GM19463 (cell line): ENCODE measurements at regions not wholly inside any gene's neighbourhood (a gene's known extent, or its start where the extent isn't known, plus 50 kb on each side); places are given as distances from the start of the nearest gene placed in this dataset.
"Not testable (repeated sequence)": the region's sequence is repeated elsewhere in the genome, so short reads cannot be mapped to it uniquely, and the experiment has no call there.

ENCODE experiments used
- ATAC-seq: cut with Tn5 transposase; IDR thresholded peaks from one replicate; pipeline ENCODE4 v1.9.1; 2021; ENCODE audit warnings: mild to moderate bottlenecking, moderate library complexity; ENCODE audit not compliant: unreplicated experiment

- ATAC-seq = no peak
Observed at GRCh38 chr6:14582749-14583148, 465.2 kb downstream of the CD83 start.

- ATAC-seq = no peak
Observed at GRCh38 chr6:14583826-14584225, 466.3 kb downstream of the CD83 start.

GRCh38 chr6:14584450-14584849 lies 466.9 kb downstream of the CD83 start:
- ATAC-seq = no peak

DNA sequence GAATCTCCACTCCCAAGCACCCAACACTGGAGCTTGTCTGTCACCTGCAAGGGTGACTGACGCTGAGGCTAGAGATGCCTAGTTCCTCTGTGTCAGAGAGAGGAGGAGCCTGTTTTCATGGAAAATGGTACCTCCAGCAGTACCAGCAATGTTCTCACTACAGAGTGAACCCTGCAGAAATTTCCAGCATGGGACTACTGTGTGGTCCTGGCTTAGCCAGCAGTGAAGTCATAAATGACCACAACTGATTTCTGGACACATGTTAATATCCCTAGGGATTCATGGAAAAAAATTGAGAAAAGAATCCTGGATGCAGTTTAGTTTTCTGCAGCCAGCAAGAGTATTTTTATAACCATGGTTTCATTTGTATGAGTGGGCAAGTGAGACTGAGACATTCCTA lies 468.1 kb downstream of the CD83 start:
- no peak for ATAC-seq

- ATAC-seq = no peak
Observed at GRCh38 chr6:14589175-14589574, 471.6 kb downstream of the CD83 start.

DNA sequence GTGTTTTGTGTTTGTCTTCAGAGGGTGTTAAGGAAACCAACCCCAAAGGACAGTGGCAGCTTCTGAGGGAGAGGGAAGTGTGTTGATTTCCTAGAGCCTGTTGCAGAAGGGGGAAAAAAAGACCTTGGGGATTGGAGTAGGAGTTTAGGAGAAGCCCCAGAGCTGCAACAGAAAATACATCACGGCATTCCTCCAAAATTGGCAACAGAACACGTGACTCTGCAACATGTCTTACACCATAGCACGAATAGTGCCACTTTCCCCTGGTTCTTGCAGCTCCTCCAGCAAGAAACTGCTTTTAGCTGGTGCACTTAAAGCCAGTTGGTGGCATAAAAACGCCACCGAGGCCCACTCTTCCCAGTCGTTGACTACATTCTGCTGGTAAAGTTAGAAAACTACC lies 473.0 kb downstream of the CD83 start:
- no peak for ATAC-seq

DNA sequence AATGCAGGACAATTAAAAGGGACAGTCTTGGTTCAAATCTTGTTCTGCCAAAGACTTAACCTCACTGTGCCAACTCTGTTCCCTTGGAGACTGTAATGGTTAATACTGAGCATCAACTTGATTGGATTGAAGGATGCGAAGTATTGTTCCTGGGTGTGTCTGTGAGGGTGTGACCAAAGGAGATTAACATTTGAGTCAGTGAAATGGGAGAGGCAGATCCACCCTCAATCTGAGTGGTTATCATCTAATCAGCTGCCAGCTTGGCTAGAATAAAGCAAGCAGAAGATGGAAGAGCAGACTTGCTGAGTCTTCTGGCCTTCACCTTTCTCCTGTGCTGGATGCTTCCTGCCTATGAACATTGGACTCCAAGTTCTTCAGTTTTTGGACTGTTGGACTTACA lies 474.4 kb downstream of the CD83 start:
- ATAC-seq = no peak

DNA sequence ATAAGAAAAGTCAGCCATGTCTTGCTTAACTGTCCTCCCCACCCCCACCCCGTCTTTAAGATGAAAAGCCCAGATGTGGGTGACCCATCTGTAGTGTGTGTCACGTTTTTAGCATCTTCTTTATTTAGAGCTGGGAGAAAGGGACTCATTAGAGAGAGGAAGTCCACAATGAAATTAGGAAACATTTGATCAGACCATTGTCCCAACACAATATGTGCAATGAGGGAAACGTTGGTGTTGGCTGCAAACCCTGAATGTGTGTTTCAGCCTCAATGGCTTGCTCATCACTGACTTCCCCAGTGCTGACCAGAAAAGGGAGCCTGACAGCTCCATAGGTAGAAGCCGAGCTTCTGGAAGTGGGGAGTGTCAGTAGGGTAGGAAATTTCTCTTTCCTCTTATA lies 475.7 kb downstream of the CD83 start:
- no peak for ATAC-seq

DNA sequence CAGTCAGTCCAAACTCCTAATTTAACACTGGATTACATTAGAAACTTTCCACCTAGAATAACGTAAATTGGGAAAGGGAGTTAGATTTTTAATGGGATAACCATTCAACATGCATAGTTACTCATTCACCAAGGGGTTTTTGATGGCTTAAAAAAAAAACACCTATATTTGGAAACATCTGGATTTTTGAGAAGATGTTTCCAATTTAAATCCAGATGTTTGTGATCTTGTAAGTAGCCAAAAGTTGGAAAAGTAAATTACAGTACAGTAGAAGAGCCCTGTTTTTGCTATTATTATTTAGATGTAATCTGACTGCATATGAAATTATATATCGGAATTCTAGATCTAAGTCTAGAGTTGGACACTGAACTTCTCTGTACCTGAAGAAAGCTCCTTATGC lies 478.2 kb downstream of the CD83 start:
- no peak for ATAC-seq

- no peak for ATAC-seq
Observed at GRCh38 chr6:14596410-14596809, 478.8 kb downstream of the CD83 start.

GRCh38 chr6:14597090-14597489 lies 479.5 kb downstream of the CD83 start:
- ATAC-seq = no peak

- no peak for ATAC-seq
Observed at GRCh38 chr6:14598017-14598864, 480.7 kb downstream of the CD83 start.

DNA sequence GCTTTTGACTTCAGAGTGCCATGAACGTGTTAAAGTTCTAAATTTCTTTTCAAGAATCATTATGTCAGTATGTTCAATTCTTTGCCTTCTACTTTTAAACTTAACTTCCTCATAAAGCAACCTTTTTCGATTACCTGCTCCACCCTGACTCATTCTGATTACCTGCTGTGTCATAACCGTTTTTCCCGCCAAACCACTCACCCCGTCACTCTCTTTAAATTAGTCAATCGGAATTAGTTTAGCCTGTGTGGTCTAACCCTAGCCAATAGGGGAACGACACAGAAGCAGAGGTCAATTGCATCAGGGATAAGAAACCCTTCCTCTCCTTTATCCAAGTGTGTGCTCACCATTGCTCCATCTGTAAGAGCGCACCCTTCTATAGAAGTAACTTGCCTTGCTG lies 482.7 kb downstream of the CD83 start:
- ATAC-seq = not testable (repeated sequence)

DNA sequence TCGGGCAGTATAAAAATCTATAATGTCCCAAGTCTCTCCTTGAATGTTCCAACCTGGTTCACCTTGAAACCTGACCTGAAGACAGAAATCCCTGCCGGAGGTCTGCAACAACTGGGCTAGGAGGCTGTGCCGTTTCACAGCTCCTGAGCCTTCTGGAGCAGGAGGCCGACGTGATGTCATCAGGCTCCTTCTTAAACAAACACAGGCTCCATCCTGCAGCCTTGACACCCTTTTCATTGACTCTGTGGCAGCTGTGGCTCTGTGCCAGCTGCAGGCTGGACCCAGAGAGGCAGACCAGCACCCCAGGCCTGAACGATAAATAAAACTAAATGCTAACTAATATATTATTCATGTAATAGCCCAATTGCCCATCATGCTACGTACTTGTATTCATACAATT lies 483.9 kb downstream of the CD83 start:
- ATAC-seq = no peak

DNA sequence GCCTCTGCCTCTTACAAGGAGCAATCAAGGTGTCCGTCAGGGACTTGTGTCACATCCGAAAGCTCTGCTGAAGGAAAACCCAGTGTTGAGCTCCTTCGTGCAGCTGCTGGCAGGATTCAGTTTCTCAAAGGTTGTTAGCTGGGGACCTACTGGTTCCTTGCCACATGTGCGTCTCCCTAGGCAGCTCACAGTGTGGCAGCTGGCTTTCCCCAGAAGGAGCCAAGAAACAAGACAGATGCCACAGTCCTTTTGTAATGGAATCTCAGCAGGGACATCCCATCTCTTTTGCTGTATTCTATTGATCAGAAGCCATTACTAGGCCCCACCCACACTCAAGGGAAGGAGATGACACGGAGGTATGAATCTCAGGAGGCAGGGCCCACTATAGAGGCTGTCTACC lies 488.8 kb downstream of the CD83 start:
- ATAC-seq = no peak

DNA sequence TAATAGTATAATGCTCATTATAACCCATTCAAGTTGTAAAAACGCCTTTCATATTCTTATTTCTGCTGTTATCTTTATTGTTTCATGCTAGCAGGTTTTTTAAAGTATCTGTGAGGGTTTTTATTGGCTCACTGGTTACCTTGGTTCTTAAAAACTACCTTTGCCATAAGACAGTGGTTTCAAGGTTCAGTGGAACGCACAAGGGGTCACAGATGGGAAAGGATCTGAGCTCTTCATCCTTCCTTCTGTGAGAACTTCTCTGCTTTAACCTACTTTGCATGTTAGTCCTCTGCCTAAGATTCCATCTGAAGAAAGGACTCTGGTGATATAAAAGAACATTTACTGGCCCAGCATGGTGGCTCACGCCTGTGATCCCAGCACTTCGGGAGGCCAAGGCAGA lies 492.6 kb downstream of the CD83 start:
- no peak for ATAC-seq

GRCh38 chr6:14612016-14612980 lies 494.7 kb downstream of the CD83 start:
- ATAC-seq = no peak

DNA sequence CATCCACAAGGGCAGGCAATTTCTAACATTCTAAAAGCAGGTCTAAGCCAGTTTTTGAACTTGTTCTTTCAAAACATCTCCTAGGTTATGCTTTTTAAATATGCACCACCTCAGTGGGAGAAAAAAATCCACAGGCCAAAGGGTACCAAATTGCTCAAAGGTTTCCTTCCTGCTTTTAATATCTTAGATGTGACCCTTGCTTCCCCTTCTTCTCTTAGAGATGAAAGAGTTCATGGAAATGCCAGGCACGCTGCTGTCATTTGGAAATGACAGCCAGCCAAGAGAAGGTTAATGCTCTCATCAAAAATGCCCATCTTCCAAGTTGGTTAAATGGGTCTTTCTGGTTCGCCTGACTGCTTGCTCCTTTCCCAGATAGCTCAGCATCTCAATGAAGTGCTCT lies 497.1 kb downstream of the CD83 start:
- no peak for ATAC-seq

DNA sequence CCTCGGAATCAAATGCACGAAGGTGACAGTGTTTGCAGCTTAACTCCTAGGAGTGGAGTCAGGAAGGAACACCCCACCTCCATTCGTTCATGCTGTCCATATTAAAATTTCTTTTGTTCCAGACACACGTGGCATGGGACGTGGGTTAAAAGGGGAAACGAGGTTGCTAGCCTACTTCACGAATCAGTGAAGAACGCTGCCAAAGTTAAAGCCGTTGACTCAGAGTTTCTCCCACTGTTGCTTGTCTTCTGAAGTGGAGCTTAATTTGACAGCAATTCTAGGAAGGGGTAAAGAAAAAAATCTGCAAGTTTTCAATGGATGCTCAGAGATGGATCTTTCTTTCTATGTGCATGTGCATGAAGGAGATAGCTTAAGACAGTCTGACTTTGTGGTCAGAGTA lies 499.1 kb downstream of the CD83 start:
- no peak for ATAC-seq

- no peak for ATAC-seq
Observed at GRCh38 chr6:14618759-14619418, 501.3 kb downstream of the CD83 start.

GRCh38 chr6:14619419-14619781 lies 501.8 kb downstream of the CD83 start:
- ATAC-seq = no peak
